ENCODE measurements at regions not wholly inside any gene's neighbourhood (a gene's known extent, or its start where the extent isn't known, plus 50 kb on each side); places are given as distances from the start of the nearest gene placed in this dataset.

- Histone ChIP-seq H3K4me3 (ENCODE audit: low read depth, low read length, poor library complexity, severe bottlenecking) (no peak overlapping the region), H3K27me3 (ENCODE audit: insufficient read depth, low read length) (no peaks in the 10 kb centered on the region), H3K4me1 (ENCODE audit: insufficient read depth, low read length, severe bottlenecking) (no peaks in the 10 kb centered on the region), H2AFZ (ENCODE audit: low read length) (no peak overlapping the region), H3K9ac (ENCODE audit: low read length) (no peak overlapping the region), H3F3A (ENCODE audit: insufficient read depth, low read length) (no peaks in the 10 kb centered on the region), H3K79me2 (ENCODE audit: insufficient read depth, low read length) (no peaks in the 10 kb centered on the region), H3K9me2 (ENCODE audit: low read depth, low read length) (no peaks in the 10 kb centered on the region), H3K36me3 (ENCODE audit: insufficient read depth, low read length) (no peaks in the 10 kb centered on the region), H3K9me3 (ENCODE audit: low read length) (no peaks in the 10 kb centered on the region), H3K4me2 (ENCODE audit: low read length) (no peak overlapping the region), H4K20me1 (ENCODE audit: insufficient read depth, low read length) (no peaks in the 10 kb centered on the region), H3K27ac (ENCODE audit: low read depth, low read length, poor library complexity, severe bottlenecking) (no peak overlapping the region)
- no peak for TF ChIP-seq CTCF (IDR thresholded peaks at IDR 0.05; ENCODE audit: low read length)
- TF ChIP-seq EZH2 (IDR thresholded peaks at IDR 0.05; ENCODE audit: borderline replicate concordance, low read length), result no peak
These were observed 78.4 kb downstream of the CYP26A1 start for GRCh38 chr10:93152136-93152535.

GRCh38 chr10:93154531-93154930 lies 80.8 kb downstream of the CYP26A1 start:
- Histone ChIP-seq H4K20me1 (ENCODE audit: insufficient read depth, low read length) (no peaks in the 10 kb centered on the region), H3K27me3 (ENCODE audit: insufficient read depth, low read length) (no peaks in the 10 kb centered on the region), H3K4me2 (ENCODE audit: low read length) (no peak overlapping the region), H3K79me2 (ENCODE audit: insufficient read depth, low read length) (no peaks in the 10 kb centered on the region), H3K9me3 (ENCODE audit: low read length) (no peaks in the 10 kb centered on the region), H3K4me3 (ENCODE audit: low read depth, low read length, poor library complexity, severe bottlenecking) (no peak overlapping the region), H3F3A (ENCODE audit: insufficient read depth, low read length) (no peaks in the 10 kb centered on the region), H3K36me3 (ENCODE audit: insufficient read depth, low read length) (no peaks in the 10 kb centered on the region), H3K9me2 (ENCODE audit: low read depth, low read length) (no peaks in the 10 kb centered on the region), H3K4me1 (ENCODE audit: insufficient read depth, low read length, severe bottlenecking) (no peaks in the 10 kb centered on the region), H3K27ac (ENCODE audit: low read depth, low read length, poor library complexity, severe bottlenecking) (no peak overlapping the region), H3K9ac (ENCODE audit: low read length) (no peak overlapping the region), H2AFZ (ENCODE audit: low read length) (no peak overlapping the region)
- no peak for TF ChIP-seq EZH2 (IDR thresholded peaks at IDR 0.05; ENCODE audit: borderline replicate concordance, low read length)

- no peak for TF ChIP-seq EZH2 (IDR thresholded peaks at IDR 0.05; ENCODE audit: borderline replicate concordance, low read length)
- no peak for TF ChIP-seq CTCF (IDR thresholded peaks at IDR 0.05; ENCODE audit: low read length)
- H3K36me3 ChIP-seq (ENCODE audit: insufficient read depth, low read length), result no peaks in the 10 kb centered on the region
- no peak overlapping the region for H3K9ac ChIP-seq (ENCODE audit: low read length)
- no peak overlapping the region for H2AFZ ChIP-seq (ENCODE audit: low read length)
- no peaks in the 10 kb centered on the region for H3K27me3 ChIP-seq (ENCODE audit: insufficient read depth, low read length)
- H3K4me1 ChIP-seq (ENCODE audit: insufficient read depth, low read length, severe bottlenecking), result no peaks in the 10 kb centered on the region
- no peak overlapping the region for H3K4me3 ChIP-seq (ENCODE audit: low read depth, low read length, poor library complexity, severe bottlenecking)
- H3K4me2 ChIP-seq (ENCODE audit: low read length), result no peak overlapping the region
- no peak overlapping the region for H3K27ac ChIP-seq (ENCODE audit: low read depth, low read length, poor library complexity, severe bottlenecking)
- H3K9me2 ChIP-seq (ENCODE audit: low read depth, low read length), result no peaks in the 10 kb centered on the region
- no peaks in the 10 kb centered on the region for H3F3A ChIP-seq (ENCODE audit: insufficient read depth, low read length)
- no peaks in the 10 kb centered on the region for H3K9me3 ChIP-seq (ENCODE audit: low read length)
- no peaks in the 10 kb centered on the region for H4K20me1 ChIP-seq (ENCODE audit: insufficient read depth, low read length)
- H3K79me2 ChIP-seq (ENCODE audit: insufficient read depth, low read length), result no peaks in the 10 kb centered on the region
These were observed 86.4 kb downstream of the CYP26A1 start for GRCh38 chr10:93160140-93160539.

DNA sequence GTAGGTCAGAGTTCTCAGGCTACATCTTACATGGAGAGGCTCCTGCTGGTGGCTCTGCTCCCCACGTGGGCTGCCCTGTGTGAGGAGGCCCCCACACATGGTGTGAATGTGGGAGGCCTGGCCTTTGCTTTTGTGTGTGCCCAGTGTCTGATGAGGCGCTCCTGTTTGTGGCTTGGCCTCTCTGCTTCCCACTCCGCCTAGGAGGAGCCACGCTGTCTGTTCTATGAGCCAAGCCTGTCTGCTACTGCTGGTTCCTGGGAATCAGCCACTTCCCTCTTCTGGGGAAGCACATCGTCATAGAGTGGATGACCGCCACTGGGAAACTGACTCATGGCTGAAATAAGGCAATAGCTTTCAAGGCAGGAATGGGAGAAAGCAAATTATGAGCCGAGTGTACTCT lies 87.1 kb downstream of the CYP26A1 start:
- no peaks in the 10 kb centered on the region for H3K9me2 ChIP-seq (ENCODE audit: low read depth, low read length)
- no peaks in the 10 kb centered on the region for H3F3A ChIP-seq (ENCODE audit: insufficient read depth, low read length)
- no peaks in the 10 kb centered on the region for H3K9me3 ChIP-seq (ENCODE audit: low read length)
- no peaks in the 10 kb centered on the region for H3K36me3 ChIP-seq (ENCODE audit: insufficient read depth, low read length)
- H3K27ac ChIP-seq (ENCODE audit: low read depth, low read length, poor library complexity, severe bottlenecking), result no peak overlapping the region
- H3K27me3 ChIP-seq (ENCODE audit: insufficient read depth, low read length), result no peaks in the 10 kb centered on the region
- H3K79me2 ChIP-seq (ENCODE audit: insufficient read depth, low read length), result no peaks in the 10 kb centered on the region
- H3K4me2 ChIP-seq (ENCODE audit: low read length), result no peak overlapping the region
- H3K4me3 ChIP-seq (ENCODE audit: low read depth, low read length, poor library complexity, severe bottlenecking), result no peak overlapping the region
- H4K20me1 ChIP-seq (ENCODE audit: insufficient read depth, low read length), result no peaks in the 10 kb centered on the region
- no peak for TF ChIP-seq EZH2 (IDR thresholded peaks at IDR 0.05; ENCODE audit: borderline replicate concordance, low read length)
- no peak for TF ChIP-seq CTCF (IDR thresholded peaks at IDR 0.05; ENCODE audit: low read length)
- H3K4me1 ChIP-seq (ENCODE audit: insufficient read depth, low read length, severe bottlenecking), result no peaks in the 10 kb centered on the region
- H3K9ac ChIP-seq (ENCODE audit: low read length), result no peak overlapping the region
- H2AFZ ChIP-seq (ENCODE audit: low read length), result no peak overlapping the region

All from OCI-LY1 (cell line).